Peyer's patch (tissue), 4 donors: ENCODE measurements at regions not wholly inside any gene's neighbourhood (a gene's known extent, or its start where the extent isn't known, plus 50 kb on each side); places are given as distances from the start of the nearest gene placed in this dataset.

Experiments
- POLR2A ChIP-seq, 2 donors: fragments of 450-650 bp; IDR thresholded peaks; one replicate each; pipeline ENCODE4 v1.5.1; 2017; ENCODE audit warnings: antibody characterized with exemption in 2 of 2, mild to moderate bottlenecking in 2 of 2, moderate library complexity in 2 of 2
- TF ChIP-seq, protein P1 (sequence below), 6 experiments: fragments of 450-650 bp in 4 of 6; fragments of 200-600 bp in 2 of 6; sonication (generic) in 1 of 6; IDR thresholded peaks; one replicate each; pipeline ENCODE4 v1.5.1; 2017 to 2019; ENCODE audit warnings: antibody characterized with exemption in 6 of 6, mild to moderate bottlenecking in 3 of 6, moderate library complexity in 1 of 6

- TF ChIP-seq, protein P1, sequence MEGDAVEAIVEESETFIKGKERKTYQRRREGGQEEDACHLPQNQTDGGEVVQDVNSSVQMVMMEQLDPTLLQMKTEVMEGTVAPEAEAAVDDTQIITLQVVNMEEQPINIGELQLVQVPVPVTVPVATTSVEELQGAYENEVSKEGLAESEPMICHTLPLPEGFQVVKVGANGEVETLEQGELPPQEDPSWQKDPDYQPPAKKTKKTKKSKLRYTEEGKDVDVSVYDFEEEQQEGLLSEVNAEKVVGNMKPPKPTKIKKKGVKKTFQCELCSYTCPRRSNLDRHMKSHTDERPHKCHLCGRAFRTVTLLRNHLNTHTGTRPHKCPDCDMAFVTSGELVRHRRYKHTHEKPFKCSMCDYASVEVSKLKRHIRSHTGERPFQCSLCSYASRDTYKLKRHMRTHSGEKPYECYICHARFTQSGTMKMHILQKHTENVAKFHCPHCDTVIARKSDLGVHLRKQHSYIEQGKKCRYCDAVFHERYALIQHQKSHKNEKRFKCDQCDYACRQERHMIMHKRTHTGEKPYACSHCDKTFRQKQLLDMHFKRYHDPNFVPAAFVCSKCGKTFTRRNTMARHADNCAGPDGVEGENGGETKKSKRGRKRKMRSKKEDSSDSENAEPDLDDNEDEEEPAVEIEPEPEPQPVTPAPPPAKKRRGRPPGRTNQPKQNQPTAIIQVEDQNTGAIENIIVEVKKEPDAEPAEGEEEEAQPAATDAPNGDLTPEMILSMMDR (IDR thresholded peaks at IDR 0.05): no peak
- no peak for TF ChIP-seq POLR2A (IDR thresholded peaks at IDR 0.05)
Observed at GRCh38 chr13:67351114-67351513, 121.0 kb upstream of the PCDH9 start.
